ENCODE measurements at regions not wholly inside any gene's neighbourhood (a gene's known extent, or its start where the extent isn't known, plus 50 kb on each side); places are given as distances from the start of the nearest gene placed in this dataset.

GRCh38 chr6:90905351-90905750, 318.5 kb upstream of the MAP3K7 start:
- H3F3A ChIP-seq (ENCODE audit: insufficient read depth, low read length), result no peaks in the 10 kb centered on the region
- no peaks in the 10 kb centered on the region for H3K27me3 ChIP-seq (replicated peaks; ENCODE audit: insufficient read depth, low read length)
- H3K9me3 ChIP-seq (replicated peaks; ENCODE audit: insufficient read depth, low read length), result no peaks in the 10 kb centered on the region
- H3K79me2 ChIP-seq (ENCODE audit: low read length), result no peaks in the 10 kb centered on the region
- H3K4me3 ChIP-seq (ENCODE audit: low read length), result no peak overlapping the region
- TF ChIP-seq EZH2 (optimal IDR thresholded peaks at IDR 0.05; ENCODE audit: low read depth, low read length) (no peak), CTCF (IDR thresholded peaks at IDR 0.05; ENCODE audit: low read length) (no peak), EZH2phosphoT487 (IDR thresholded peaks at IDR 0.05; ENCODE audit: low read length) (no peak)
- H3K4me2 ChIP-seq (ENCODE audit: low read depth, low read length), result no peak overlapping the region
- H3K9me2 ChIP-seq (replicated peaks; ENCODE audit: insufficient read depth, low read length), result no peaks in the 10 kb centered on the region
- H3K27ac ChIP-seq (ENCODE audit: low read length), result no peak overlapping the region
- H3K9ac ChIP-seq (ENCODE audit: low read length), result no peak overlapping the region
- H2AFZ ChIP-seq (ENCODE audit: low read length), result no peak overlapping the region
- H3K4me1 ChIP-seq (ENCODE audit: low read length), result no peaks in the 10 kb centered on the region
- H4K20me1 ChIP-seq (ENCODE audit: insufficient read depth, low read length), result no peaks in the 10 kb centered on the region
- no peak for DNase-seq
- no peaks in the 10 kb centered on the region for H3K36me3 ChIP-seq (replicated peaks; ENCODE audit: insufficient read depth, low read length)

- H3K79me2 ChIP-seq (ENCODE audit: low read length), result no peaks in the 10 kb centered on the region
- H2AFZ ChIP-seq (ENCODE audit: low read length), result no peak overlapping the region
- DNase-seq, result no peak
- no peak overlapping the region for H3K4me2 ChIP-seq (ENCODE audit: low read depth, low read length)
- TF ChIP-seq EZH2phosphoT487 (IDR thresholded peaks at IDR 0.05; ENCODE audit: low read length) (no peak), CTCF (IDR thresholded peaks at IDR 0.05; ENCODE audit: low read length) (no peak), EZH2 (optimal IDR thresholded peaks at IDR 0.05; ENCODE audit: low read depth, low read length) (no peak)
- H4K20me1 ChIP-seq (ENCODE audit: insufficient read depth, low read length), result no peaks in the 10 kb centered on the region
- no peaks in the 10 kb centered on the region for H3F3A ChIP-seq (ENCODE audit: insufficient read depth, low read length)
- no peaks in the 10 kb centered on the region for H3K9me2 ChIP-seq (replicated peaks; ENCODE audit: insufficient read depth, low read length)
- H3K4me1 ChIP-seq (ENCODE audit: low read length), result no peaks in the 10 kb centered on the region
- no peak overlapping the region for H3K9ac ChIP-seq (ENCODE audit: low read length)
- no peaks in the 10 kb centered on the region for H3K9me3 ChIP-seq (replicated peaks; ENCODE audit: insufficient read depth, low read length)
- no peaks in the 10 kb centered on the region for H3K27me3 ChIP-seq (replicated peaks; ENCODE audit: insufficient read depth, low read length)
- H3K4me3 ChIP-seq (ENCODE audit: low read length), result no peak overlapping the region
- no peak overlapping the region for H3K27ac ChIP-seq (ENCODE audit: low read length)
- no peaks in the 10 kb centered on the region for H3K36me3 ChIP-seq (replicated peaks; ENCODE audit: insufficient read depth, low read length)
These were observed 313.2 kb upstream of the MAP3K7 start for GRCh38 chr6:90900034-90900433.

GRCh38 chr6:90898763-90899162, 311.9 kb upstream of the MAP3K7 start:
- Histone ChIP-seq H3K4me2 (ENCODE audit: low read depth, low read length) (no peak overlapping the region), H3K9me3 (replicated peaks; ENCODE audit: insufficient read depth, low read length) (no peaks in the 10 kb centered on the region), H3K9me2 (replicated peaks; ENCODE audit: insufficient read depth, low read length) (no peaks in the 10 kb centered on the region), H3K4me1 (ENCODE audit: low read length) (no peaks in the 10 kb centered on the region), H3K9ac (ENCODE audit: low read length) (no peak overlapping the region), H2AFZ (ENCODE audit: low read length) (no peak overlapping the region), H4K20me1 (ENCODE audit: insufficient read depth, low read length) (no peaks in the 10 kb centered on the region), H3K27ac (ENCODE audit: low read length) (no peak overlapping the region), H3K36me3 (replicated peaks; ENCODE audit: insufficient read depth, low read length) (no peaks in the 10 kb centered on the region), H3F3A (ENCODE audit: insufficient read depth, low read length) (no peaks in the 10 kb centered on the region), H3K4me3 (ENCODE audit: low read length) (no peak overlapping the region), H3K27me3 (replicated peaks; ENCODE audit: insufficient read depth, low read length) (no peaks in the 10 kb centered on the region), H3K79me2 (ENCODE audit: low read length) (no peaks in the 10 kb centered on the region)
- no peak for DNase-seq
- TF ChIP-seq CTCF (IDR thresholded peaks at IDR 0.05; ENCODE audit: low read length), result no peak
- TF ChIP-seq EZH2phosphoT487 (IDR thresholded peaks at IDR 0.05; ENCODE audit: low read length), result no peak
- TF ChIP-seq EZH2 (optimal IDR thresholded peaks at IDR 0.05; ENCODE audit: low read depth, low read length), result no peak

Measured in MM.1S (cell line).